ENCODE measurements at regions not wholly inside any gene's neighbourhood (a gene's known extent, or its start where the extent isn't known, plus 50 kb on each side); places are given as distances from the start of the nearest gene placed in this dataset.

- TF ChIP-seq CTCF (IDR thresholded peaks at IDR 0.05) = no peak
- TF ChIP-seq EP300 (IDR thresholded peaks at IDR 0.05) = no peak
- no peak for TF ChIP-seq POLR2AphosphoS5 (IDR thresholded peaks at IDR 0.05)
- TF ChIP-seq POLR2A (IDR thresholded peaks at IDR 0.05; ENCODE audit: low read depth) = no peak
These were observed 516.6 kb upstream of the NXPH2 start for GRCh38 chr2:139296672-139297209.

Data from esophagus muscularis mucosa (tissue), 4 donors.